ENCODE measurements at regions not wholly inside any gene's neighbourhood (a gene's known extent, or its start where the extent isn't known, plus 50 kb on each side); places are given as distances from the start of the nearest gene placed in this dataset.
A peak's percentile ranks its signal among the peaks of the same experiment; 100 is the strongest.

DNA sequence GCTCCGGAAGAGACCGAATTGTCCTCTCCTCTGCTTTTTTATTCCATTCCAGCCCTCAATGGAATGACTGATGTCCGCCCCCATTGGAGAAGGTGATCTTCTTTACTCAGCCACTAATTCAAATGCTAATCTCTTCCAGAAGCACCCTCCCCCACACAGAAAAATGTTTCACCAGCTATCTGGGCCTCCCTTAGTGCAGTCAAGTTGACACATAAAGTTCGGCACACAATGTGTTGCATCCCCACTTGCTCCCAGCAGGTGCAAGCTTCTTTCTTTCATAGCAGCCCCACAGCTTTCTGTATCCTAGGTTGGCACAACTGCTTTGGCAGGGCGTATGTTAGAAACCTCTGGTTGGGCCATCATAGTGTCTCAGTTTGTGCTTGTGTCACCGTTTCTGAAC, 73.3 kb upstream of the TLR3 start:
- Histone ChIP-seq H3K4me1 (ENCODE audit: control insufficient read depth, extremely low read depth, insufficient read depth, low read length) (no peaks in the 10 kb centered on the region), H3K4me2 (ENCODE audit: extremely low read depth, insufficient read depth, low read length) (no peak overlapping the region), H4K20me1 (ENCODE audit: control insufficient read depth, extremely low read depth, insufficient read depth, low read length) (no peaks in the 10 kb centered on the region), H3K9ac (ENCODE audit: insufficient read depth, low read length) (no peak overlapping the region), H3K36me3 (ENCODE audit: control insufficient read depth, insufficient read depth, low read length) (no peaks in the 10 kb centered on the region), H3K27ac (ENCODE audit: insufficient read depth, low read length) (no peak overlapping the region), H3K4me3 (replicated peaks in 1 of 4; ENCODE audit: control extremely low read depth in 1 of 4, insufficient read depth in 1 of 4, low read depth in 3 of 4, low read length in 4 of 4) (no peak overlapping the region), H2AFZ (ENCODE audit: low read length) (no peak overlapping the region), H3K27me3 (ENCODE audit: control insufficient read depth, insufficient read depth, low read length) (no peaks in the 10 kb centered on the region), H3K79me2 (ENCODE audit: control insufficient read depth, insufficient read depth, low read length) (no peaks in the 10 kb centered on the region), H3K9me3 (ENCODE audit: control insufficient read depth, insufficient read depth, low read depth, low read length) (no peaks in the 10 kb centered on the region)
- DNase-seq (ENCODE audit: low read depth in 2 of 2) = no peak
- TF ChIP-seq EZH2 (IDR thresholded peaks at IDR 0.05; ENCODE audit: low read length, missing control alignments) = no peak
- TF ChIP-seq CTCF (conservative IDR thresholded peaks at IDR 0.05 in 1 of 2, IDR thresholded peaks at IDR 0.05 in 1 of 2; ENCODE audit: low read depth in 1 of 2, low read length in 2 of 2) = no peak

GRCh38 chr4:185997296-185997695, 71.7 kb upstream of the TLR3 start:
- H3K4me2 ChIP-seq (ENCODE audit: extremely low read depth, insufficient read depth, low read length) = no peak overlapping the region
- H3K36me3 ChIP-seq (ENCODE audit: control insufficient read depth, insufficient read depth, low read length) = no peaks in the 10 kb centered on the region
- no peak overlapping the region for H3K27ac ChIP-seq (ENCODE audit: insufficient read depth, low read length)
- DNase-seq (ENCODE audit: low read depth in 2 of 2) = no peak
- H3K9ac ChIP-seq (ENCODE audit: insufficient read depth, low read length) = no peak overlapping the region
- no peaks in the 10 kb centered on the region for H3K27me3 ChIP-seq (ENCODE audit: control insufficient read depth, insufficient read depth, low read length)
- H4K20me1 ChIP-seq (ENCODE audit: control insufficient read depth, extremely low read depth, insufficient read depth, low read length) = no peaks in the 10 kb centered on the region
- TF ChIP-seq CTCF (conservative IDR thresholded peaks at IDR 0.05 in 1 of 2, IDR thresholded peaks at IDR 0.05 in 1 of 2; ENCODE audit: low read depth in 1 of 2, low read length in 2 of 2) (no peak), EZH2 (IDR thresholded peaks at IDR 0.05; ENCODE audit: low read length, missing control alignments) (no peak)
- H3K4me3 ChIP-seq (replicated peaks in 1 of 4; ENCODE audit: control extremely low read depth in 1 of 4, insufficient read depth in 1 of 4, low read depth in 3 of 4, low read length in 4 of 4) = no peak overlapping the region
- no peaks in the 10 kb centered on the region for H3K4me1 ChIP-seq (ENCODE audit: control insufficient read depth, extremely low read depth, insufficient read depth, low read length)
- H2AFZ ChIP-seq (ENCODE audit: low read length) = no peak overlapping the region
- H3K79me2 ChIP-seq (ENCODE audit: control insufficient read depth, insufficient read depth, low read length) = no peaks in the 10 kb centered on the region
- no peaks in the 10 kb centered on the region for H3K9me3 ChIP-seq (ENCODE audit: control insufficient read depth, insufficient read depth, low read depth, low read length)

GRCh38 chr4:185998791-185999190, 70.2 kb upstream of the TLR3 start:
- no peaks in the 10 kb centered on the region for H3K27me3 ChIP-seq (ENCODE audit: control insufficient read depth, insufficient read depth, low read length)
- no peak overlapping the region for H2AFZ ChIP-seq (ENCODE audit: low read length)
- TF ChIP-seq CTCF (conservative IDR thresholded peaks at IDR 0.05 in 1 of 2, IDR thresholded peaks at IDR 0.05 in 1 of 2; ENCODE audit: low read depth in 1 of 2, low read length in 2 of 2) (no peak), EZH2 (IDR thresholded peaks at IDR 0.05; ENCODE audit: low read length, missing control alignments) (no peak)
- no peaks in the 10 kb centered on the region for H3K79me2 ChIP-seq (ENCODE audit: control insufficient read depth, insufficient read depth, low read length)
- no peaks in the 10 kb centered on the region for H4K20me1 ChIP-seq (ENCODE audit: control insufficient read depth, extremely low read depth, insufficient read depth, low read length)
- DNase-seq (ENCODE audit: low read depth in 2 of 2) = peak; percentile 3 to 51
- no peak overlapping the region for H3K4me2 ChIP-seq (ENCODE audit: extremely low read depth, insufficient read depth, low read length)
- H3K36me3 ChIP-seq (ENCODE audit: control insufficient read depth, insufficient read depth, low read length) = no peaks in the 10 kb centered on the region
- H3K9ac ChIP-seq (ENCODE audit: insufficient read depth, low read length) = no peak overlapping the region
- H3K4me3 ChIP-seq (replicated peaks in 1 of 4; ENCODE audit: control extremely low read depth in 1 of 4, insufficient read depth in 1 of 4, low read depth in 3 of 4, low read length in 4 of 4) = no peak overlapping the region
- H3K9me3 ChIP-seq (ENCODE audit: control insufficient read depth, insufficient read depth, low read depth, low read length) = no peaks in the 10 kb centered on the region
- H3K27ac ChIP-seq (ENCODE audit: insufficient read depth, low read length) = no peak overlapping the region
- H3K4me1 ChIP-seq (ENCODE audit: control insufficient read depth, extremely low read depth, insufficient read depth, low read length) = no peaks in the 10 kb centered on the region

Data from fibroblast of lung (primary cell).